C4-2B (cell line): ENCODE measurements at regions not wholly inside any gene's neighbourhood (a gene's known extent, or its start where the extent isn't known, plus 50 kb on each side); places are given as distances from the start of the nearest gene placed in this dataset.

Source experiments
- CTCF ChIP-seq: fragments of 450-650 bp; conservative IDR thresholded peaks from 2 replicates; pipeline ENCODE4 v1.5.1; 2017; ENCODE audit warnings: mild to moderate bottlenecking
- ZFX ChIP-seq: fragments of 450-650 bp; IDR thresholded peaks from 2 replicates; pipeline ENCODE4 v1.6.1; 2017

- no peak for TF ChIP-seq CTCF
- TF ChIP-seq ZFX: no peak
These were observed 1304.4 kb upstream of the PCDH7 start for GRCh38 chr4:29415771-29416170.
